Fibroblast of pulmonary artery (primary cell): ENCODE measurements at regions not wholly inside any gene's neighbourhood (a gene's known extent, or its start where the extent isn't known, plus 50 kb on each side); places are given as distances from the start of the nearest gene placed in this dataset.
"Not testable (repeated sequence)": the region's sequence is repeated elsewhere in the genome, so short reads cannot be mapped to it uniquely, and the experiment has no call there.

Source experiments
- DNase-seq: peaks from one replicate; pipeline ENCODE4 v3.0.0-alpha.2; 2010; ENCODE audit warnings: low read depth
- H3K4me3 ChIP-seq: replicated peaks from 2 replicates; pipeline ENCODE4 v1.5.1; 2011; ENCODE audit warnings: low read depth, mild to moderate bottlenecking, control low read depth, low read length, moderate library complexity
- TF ChIP-seq, protein P1 (sequence below): IDR thresholded peaks from 2 replicates; pipeline ENCODE4 v1.5.1; 2011; ENCODE audit warnings: mild to moderate bottlenecking, control low read depth, low read length, inconsistent platforms; ENCODE audit errors: missing control alignments

DNA sequence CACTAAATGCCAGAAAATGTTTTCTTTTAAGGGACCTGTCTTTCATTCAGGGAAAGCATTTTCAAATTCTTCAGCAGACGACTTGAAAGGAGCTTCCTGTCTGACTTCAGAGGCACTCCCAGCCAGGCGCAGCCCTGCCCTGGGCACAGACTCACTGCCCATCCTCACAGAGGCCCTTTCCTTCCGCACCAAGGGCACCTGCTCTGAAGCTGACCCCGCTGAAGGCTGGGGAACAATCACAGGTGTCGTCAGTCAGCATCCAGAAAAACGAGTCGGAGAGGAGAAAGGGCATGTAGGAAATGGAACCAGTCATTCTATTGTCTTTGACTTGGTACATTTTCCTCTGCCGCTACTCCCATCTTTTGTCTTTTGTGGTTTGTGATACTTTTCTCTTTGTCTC, 125.3 kb upstream of the PARD3 start:
- H3K4me3 ChIP-seq: no peak overlapping the region
- no peak for DNase-seq
- TF ChIP-seq, protein P1, sequence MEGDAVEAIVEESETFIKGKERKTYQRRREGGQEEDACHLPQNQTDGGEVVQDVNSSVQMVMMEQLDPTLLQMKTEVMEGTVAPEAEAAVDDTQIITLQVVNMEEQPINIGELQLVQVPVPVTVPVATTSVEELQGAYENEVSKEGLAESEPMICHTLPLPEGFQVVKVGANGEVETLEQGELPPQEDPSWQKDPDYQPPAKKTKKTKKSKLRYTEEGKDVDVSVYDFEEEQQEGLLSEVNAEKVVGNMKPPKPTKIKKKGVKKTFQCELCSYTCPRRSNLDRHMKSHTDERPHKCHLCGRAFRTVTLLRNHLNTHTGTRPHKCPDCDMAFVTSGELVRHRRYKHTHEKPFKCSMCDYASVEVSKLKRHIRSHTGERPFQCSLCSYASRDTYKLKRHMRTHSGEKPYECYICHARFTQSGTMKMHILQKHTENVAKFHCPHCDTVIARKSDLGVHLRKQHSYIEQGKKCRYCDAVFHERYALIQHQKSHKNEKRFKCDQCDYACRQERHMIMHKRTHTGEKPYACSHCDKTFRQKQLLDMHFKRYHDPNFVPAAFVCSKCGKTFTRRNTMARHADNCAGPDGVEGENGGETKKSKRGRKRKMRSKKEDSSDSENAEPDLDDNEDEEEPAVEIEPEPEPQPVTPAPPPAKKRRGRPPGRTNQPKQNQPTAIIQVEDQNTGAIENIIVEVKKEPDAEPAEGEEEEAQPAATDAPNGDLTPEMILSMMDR: no peak

DNA sequence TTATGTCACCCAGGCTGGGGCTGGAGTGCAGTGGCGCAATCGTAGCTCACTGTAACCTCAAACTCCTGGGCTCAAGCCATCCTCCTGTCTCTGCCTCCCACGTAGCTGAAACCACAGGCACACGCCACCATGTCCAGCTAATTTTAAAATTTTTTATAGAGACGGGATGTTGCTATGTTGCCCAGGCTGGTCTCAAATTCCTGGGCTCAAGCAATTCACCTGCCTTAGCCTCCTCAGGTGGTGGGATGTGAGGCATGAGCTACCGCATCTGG, 123.2 kb upstream of the PARD3 start:
- no peak overlapping the region for H3K4me3 ChIP-seq
- peak; percentile 70 for DNase-seq
- TF ChIP-seq, protein P1: no peak

DNA sequence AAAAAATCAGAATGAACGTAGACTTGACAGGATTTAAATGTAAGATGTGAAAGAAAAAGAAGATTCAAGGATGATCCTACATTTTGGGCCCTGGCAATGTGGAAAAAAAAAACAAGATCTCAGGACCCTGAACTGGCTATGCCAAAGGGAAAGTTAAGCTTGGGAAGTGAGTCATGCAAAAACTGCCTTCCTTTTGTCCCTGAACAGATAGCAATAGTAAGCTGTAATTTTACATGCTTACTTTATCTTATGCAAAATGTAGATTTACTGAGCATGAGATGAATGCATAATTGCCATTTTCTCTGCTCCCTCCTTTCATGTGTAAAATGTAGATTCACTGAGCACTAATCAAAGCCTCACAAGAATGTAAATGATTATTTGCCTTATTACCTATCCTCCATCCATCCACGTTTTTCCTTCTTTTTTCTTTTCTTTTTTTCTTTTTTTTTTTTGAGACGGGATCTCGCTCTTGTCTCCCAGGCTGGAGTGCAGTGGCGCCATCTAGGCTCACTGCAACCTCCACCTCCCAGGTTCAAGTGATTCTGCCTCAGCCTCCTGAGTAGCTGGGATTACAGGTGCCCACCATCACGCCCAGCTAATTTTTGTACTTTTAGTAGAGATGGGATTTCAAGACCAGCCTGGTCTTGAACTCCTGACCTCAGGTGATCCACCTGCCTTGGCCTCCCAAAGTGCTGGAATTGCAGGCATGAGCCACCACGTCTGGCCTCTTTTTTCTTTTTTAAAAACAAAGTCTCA, 122.7 kb upstream of the PARD3 start:
- not testable (repeated sequence) for H3K4me3 ChIP-seq
- DNase-seq: peak; percentile 68

DNA sequence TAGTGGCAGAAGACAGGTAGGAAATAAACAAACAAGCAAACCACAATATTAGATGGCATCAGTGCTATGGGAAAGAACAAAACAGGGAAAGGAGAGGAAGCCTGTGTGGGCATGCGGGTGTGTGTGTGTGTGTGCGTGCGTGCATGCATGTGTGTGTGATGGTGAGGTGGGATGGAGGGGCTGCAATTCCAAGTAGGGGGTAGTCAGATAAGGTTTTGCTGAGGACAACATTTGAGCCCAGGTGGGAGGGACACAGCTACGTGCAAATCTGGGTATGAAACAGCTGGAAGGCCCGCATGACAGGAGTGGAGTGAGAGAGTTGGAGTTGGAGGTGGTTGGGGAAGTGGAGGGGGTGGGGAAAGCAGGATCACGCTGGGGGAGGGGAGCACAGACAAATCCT, 121.0 kb upstream of the PARD3 start:
- H3K4me3 ChIP-seq: no peak overlapping the region
- DNase-seq: no peak
- TF ChIP-seq, protein P1: no peak

DNA sequence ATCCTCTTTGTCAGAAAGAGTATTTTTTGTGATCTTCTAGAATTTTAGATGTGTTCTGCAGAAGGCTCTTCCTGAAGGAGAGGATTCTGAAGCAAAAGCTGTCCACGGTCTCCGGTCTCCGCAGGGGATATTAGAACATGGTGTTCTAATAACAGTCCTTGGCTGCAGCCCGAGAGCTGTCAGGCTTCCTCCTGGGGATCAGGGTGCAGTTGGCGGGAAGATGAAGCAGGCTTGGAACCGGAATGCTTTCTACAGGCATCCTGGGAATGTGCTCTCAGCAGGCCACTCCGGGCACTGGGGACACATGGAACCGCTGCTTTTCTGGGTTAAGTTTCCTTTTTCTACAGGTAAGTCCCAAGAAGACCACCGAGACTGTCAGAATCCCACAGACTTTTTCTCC, 118.6 kb upstream of the PARD3 start:
- DNase-seq: peak; percentile 28
- H3K4me3 ChIP-seq: no peak overlapping the region
- TF ChIP-seq, protein P1: no peak

DNA sequence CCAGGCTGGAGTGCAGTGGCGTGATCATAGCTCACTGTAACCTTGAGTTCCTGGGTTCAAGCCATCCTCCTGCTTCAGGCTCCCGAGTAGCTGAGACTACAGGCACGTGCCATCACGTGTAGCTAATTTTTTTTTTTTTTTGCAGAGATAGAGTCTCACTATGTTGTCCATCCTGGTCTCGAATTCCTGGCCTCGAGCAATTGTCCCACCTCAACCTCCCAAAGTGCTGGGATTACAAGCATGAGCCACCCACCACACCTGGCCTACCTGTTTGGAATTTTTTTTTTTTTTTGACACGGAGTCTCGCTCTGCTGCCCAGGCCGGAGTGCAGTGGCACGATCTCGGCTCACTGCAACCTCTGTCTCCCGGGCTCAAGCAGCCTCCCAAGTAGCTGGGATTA, 117.1 kb upstream of the PARD3 start:
- DNase-seq: no peak
- no peak overlapping the region for H3K4me3 ChIP-seq
- TF ChIP-seq, protein P1: no peak

DNA sequence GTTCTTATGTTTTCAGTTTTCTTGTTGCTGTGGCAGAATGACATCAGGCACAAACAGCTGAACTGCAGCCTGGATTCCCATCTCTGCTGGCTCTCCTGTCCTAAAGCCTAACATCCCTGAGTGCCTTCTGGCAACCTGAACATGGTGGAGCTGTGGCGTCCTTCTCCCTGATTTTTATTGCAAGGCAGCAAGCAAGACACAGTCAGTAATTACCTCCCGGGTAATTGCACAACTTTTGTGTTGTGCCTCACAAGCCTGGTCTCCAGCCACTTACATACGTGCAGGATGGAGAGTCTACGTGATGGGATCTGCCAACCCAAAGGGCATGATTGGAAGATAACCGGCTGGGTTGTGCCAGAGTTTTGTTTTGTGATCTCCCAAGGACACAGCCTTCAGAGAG, 116.1 kb upstream of the PARD3 start:
- no peak for DNase-seq
- no peak overlapping the region for H3K4me3 ChIP-seq
- TF ChIP-seq, protein P1: no peak

DNA sequence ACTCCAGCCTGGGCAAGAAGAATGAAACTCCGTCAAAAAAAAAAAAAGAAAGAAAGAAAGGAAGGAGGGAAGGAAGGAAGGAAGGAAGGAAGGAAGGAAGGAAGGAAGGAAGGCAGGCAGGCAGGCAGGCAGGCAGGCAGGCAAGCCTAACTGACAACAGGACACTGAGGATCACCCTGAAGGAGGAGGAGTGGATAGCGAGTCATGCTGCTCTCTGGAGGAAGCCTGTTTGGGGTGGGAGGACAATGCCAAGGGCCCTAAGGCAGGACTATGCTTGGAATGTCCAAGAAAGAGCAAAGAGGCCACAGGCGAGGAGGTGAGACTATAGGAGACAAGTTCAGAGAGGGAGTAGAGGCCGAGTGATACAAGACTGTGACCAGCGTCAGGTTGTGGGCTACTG, 107.0 kb upstream of the PARD3 start:
- H3K4me3 ChIP-seq: no peak overlapping the region
- DNase-seq: no peak
- TF ChIP-seq, protein P1: no peak
